ENCODE measurements at regions not wholly inside any gene's neighbourhood (a gene's known extent, or its start where the extent isn't known, plus 50 kb on each side); places are given as distances from the start of the nearest gene placed in this dataset.

- Histone ChIP-seq H3K36me3 (ENCODE audit: control insufficient read depth in 4 of 4, insufficient read depth in 4 of 4, low read length in 4 of 4) (no peaks in the 10 kb centered on the region), H3K9me3 (ENCODE audit: control insufficient read depth in 4 of 4, insufficient read depth in 3 of 4, low read length in 3 of 4) (peaks cover 0 to 2% (median 0%) of the 10 kb centered on the region in 4 donors), H3K4me1 (ENCODE audit: control insufficient read depth in 5 of 5, insufficient read depth in 5 of 5, low read length in 5 of 5) (no peaks in the 10 kb centered on the region), H3K4me3 (no peak overlapping the region), H3K27ac (ENCODE audit: low read depth in 1 of 2, low read length in 1 of 2) (no peak overlapping the region), H3K27me3 (ENCODE audit: control insufficient read depth in 3 of 3, insufficient read depth in 3 of 3, low read length in 2 of 3) (peaks cover 0 to 3% (median 2%) of the 10 kb centered on the region in 3 donors), H3K9ac (ENCODE audit: insufficient read depth in 1 of 2, low read length in 2 of 2) (no peak overlapping the region)
- DNase-seq (no peak), ATAC-seq (ENCODE audit: insufficient read depth, low FRiP score) (no peak)
- 83 to 85% methylated on average over 8 of the region's 8 CpGs for WGBS, 2 donors
- TF ChIP-seq CTCF (IDR thresholded peaks at IDR 0.05; ENCODE audit: control extremely low read depth, extremely low read depth) = no peak
Measured at GRCh38 chr12:108432423-108433121, 82.5 kb upstream of the FICD start.

GRCh38 chr12:108430926-108431325, 84.2 kb upstream of the FICD start:
- peaks cover 0 to 2% (median 0%) of the 10 kb centered on the region in 4 donors for H3K9me3 ChIP-seq (ENCODE audit: control insufficient read depth in 4 of 4, insufficient read depth in 3 of 4, low read length in 3 of 4)
- no peak overlapping the region for H3K27ac ChIP-seq (ENCODE audit: low read depth in 1 of 2, low read length in 1 of 2)
- ATAC-seq (ENCODE audit: insufficient read depth, low FRiP score) = no peak
- WGBS, 2 donors = 60 to 89% methylated on average over 1 of the region's 1 CpG
- H3K9ac ChIP-seq (ENCODE audit: insufficient read depth in 1 of 2, low read length in 2 of 2) = no peak overlapping the region
- no peak for DNase-seq
- no peak for TF ChIP-seq CTCF (IDR thresholded peaks at IDR 0.05; ENCODE audit: control extremely low read depth, extremely low read depth)
- H3K36me3 ChIP-seq (ENCODE audit: control insufficient read depth in 4 of 4, insufficient read depth in 4 of 4, low read length in 4 of 4) = no peaks in the 10 kb centered on the region
- no peak overlapping the region for H3K4me3 ChIP-seq
- H3K27me3 ChIP-seq (ENCODE audit: control insufficient read depth in 3 of 3, insufficient read depth in 3 of 3, low read length in 2 of 3) = peaks cover 0 to 3% (median 2%) of the 10 kb centered on the region in 3 donors
- no peaks in the 10 kb centered on the region for H3K4me1 ChIP-seq (ENCODE audit: control insufficient read depth in 5 of 5, insufficient read depth in 5 of 5, low read length in 5 of 5)

GRCh38 chr12:108430245-108430644, 84.8 kb upstream of the FICD start:
- Histone ChIP-seq H3K4me3 (no peak overlapping the region), H3K27me3 (ENCODE audit: control insufficient read depth in 3 of 3, insufficient read depth in 3 of 3, low read length in 2 of 3) (peaks cover 0 to 3% (median 2%) of the 10 kb centered on the region in 3 donors), H3K9ac (ENCODE audit: insufficient read depth in 1 of 2, low read length in 2 of 2) (no peak overlapping the region), H3K27ac (ENCODE audit: low read depth in 1 of 2, low read length in 1 of 2) (no peak overlapping the region), H3K4me1 (ENCODE audit: control insufficient read depth in 5 of 5, insufficient read depth in 5 of 5, low read length in 5 of 5) (no peaks in the 10 kb centered on the region), H3K9me3 (ENCODE audit: control insufficient read depth in 4 of 4, insufficient read depth in 3 of 4, low read length in 3 of 4) (peaks cover 0 to 2% (median 0%) of the 10 kb centered on the region in 4 donors), H3K36me3 (ENCODE audit: control insufficient read depth in 4 of 4, insufficient read depth in 4 of 4, low read length in 4 of 4) (no peaks in the 10 kb centered on the region)
- ATAC-seq (ENCODE audit: insufficient read depth, low FRiP score) (no peak), DNase-seq (peak; percentile 33 to 70 (median 53))
- TF ChIP-seq CTCF (IDR thresholded peaks at IDR 0.05; ENCODE audit: control extremely low read depth, extremely low read depth) = no peak
- WGBS, 2 donors = 23 to 26% methylated on average over 6 of the region's 6 CpGs
